H9 (cell line): ENCODE measurements at regions not wholly inside any gene's neighbourhood (a gene's known extent, or its start where the extent isn't known, plus 50 kb on each side); places are given as distances from the start of the nearest gene placed in this dataset.

Experiments used
- DNase-seq: peaks from one replicate; pipeline ENCODE4 v3.0.0-alpha.2; 2017
- H2AFZ ChIP-seq: one replicate; pipeline ENCODE4 v1.6.1; 2013; ENCODE audit warnings: mild to moderate bottlenecking, low read length, control low read depth, moderate library complexity
- H2AK5ac ChIP-seq: 2 replicates; pipeline ENCODE4 v1.6.1; 2013; ENCODE audit warnings: low read length, control low read depth, mixed read lengths; ENCODE audit not compliant: insufficient read length
- H2BK120ac ChIP-seq: one replicate; pipeline ENCODE4 v1.6.1; 2013; ENCODE audit warnings: low read depth, mild to moderate bottlenecking, low read length, control low read depth, inconsistent platforms; ENCODE audit not compliant: poor library complexity, severe bottlenecking
- H2BK12ac ChIP-seq: 2 replicates; pipeline ENCODE4 v1.6.1; 2013; ENCODE audit warnings: low read length, control low read depth, mixed read lengths, low read depth; ENCODE audit not compliant: insufficient read length
- H2BK15ac ChIP-seq: 2 replicates; pipeline ENCODE4 v1.6.1; 2013; ENCODE audit warnings: low read depth, low read length, control low read depth
- H2BK20ac ChIP-seq: one replicate; pipeline ENCODE4 v1.6.1; 2013; ENCODE audit warnings: low read depth, mild to moderate bottlenecking, low read length, control low read depth, inconsistent platforms; ENCODE audit not compliant: poor library complexity, severe bottlenecking
- H2BK5ac ChIP-seq: 2 replicates; pipeline ENCODE4 v1.6.1; 2013; ENCODE audit warnings: low read length, control low read depth, mixed read lengths; ENCODE audit not compliant: insufficient read length
- H3K14ac ChIP-seq: 2 replicates; pipeline ENCODE4 v1.6.1; 2013; ENCODE audit warnings: low read length, control low read depth; ENCODE audit not compliant: insufficient read depth
- H3K18ac ChIP-seq: 2 replicates; pipeline ENCODE4 v1.6.1; 2013; ENCODE audit warnings: low read depth, mild to moderate bottlenecking, mixed read lengths, low read length, control low read depth; ENCODE audit not compliant: insufficient read length
- H3K23ac ChIP-seq: 2 replicates; pipeline ENCODE4 v1.6.1; 2013; ENCODE audit warnings: low read length, control low read depth, mixed read lengths, low read depth; ENCODE audit not compliant: insufficient read length
- H3K23me2 ChIP-seq: 2 replicates; pipeline ENCODE4 v1.6.1; 2013; ENCODE audit warnings: low read depth, mild to moderate bottlenecking, mixed read lengths, low read length, control low read depth; ENCODE audit not compliant: insufficient read length, poor library complexity, severe bottlenecking
- H3K27ac ChIP-seq: 2 replicates; pipeline ENCODE4 v1.5.1; 2013; ENCODE audit warnings: low read length, control low read depth, mixed read lengths, low read depth; ENCODE audit not compliant: insufficient read length
- H3K27me3 ChIP-seq: 2 replicates; pipeline ENCODE4 v1.6.1; 2013; ENCODE audit warnings: low read length, control low read depth, inconsistent platforms; ENCODE audit not compliant: insufficient read depth
- H3K4ac ChIP-seq: 2 replicates; pipeline ENCODE4 v1.6.1; 2013; ENCODE audit warnings: low read depth, mild to moderate bottlenecking, control low read depth, inconsistent platforms, low read length, moderate library complexity
- H3K4me1 ChIP-seq: 2 replicates; pipeline ENCODE4 v1.6.1; 2013; ENCODE audit warnings: low read length, control low read depth, inconsistent platforms; ENCODE audit not compliant: insufficient read depth
- H3K4me2 ChIP-seq: 2 replicates; pipeline ENCODE4 v1.6.1; 2013; ENCODE audit warnings: low read length, control low read depth, mixed read lengths; ENCODE audit not compliant: insufficient read length, insufficient read depth
- H3K56ac ChIP-seq: 2 replicates; pipeline ENCODE4 v1.6.1; 2013; ENCODE audit warnings: low read depth, mild to moderate bottlenecking, mixed read lengths, low read length, control low read depth; ENCODE audit not compliant: insufficient read length
- H3K79me1 ChIP-seq: 2 replicates; pipeline ENCODE4 v1.6.1; 2013; ENCODE audit warnings: low read depth, mild to moderate bottlenecking, moderate library complexity, low read length, control low read depth, inconsistent platforms; ENCODE audit not compliant: insufficient read depth, poor library complexity, severe bottlenecking
- H3K79me2 ChIP-seq: 2 replicates; pipeline ENCODE4 v1.6.1; 2013; ENCODE audit warnings: low read length, control low read depth, inconsistent platforms; ENCODE audit not compliant: insufficient read depth
- H3K9ac ChIP-seq: 2 replicates; pipeline ENCODE4 v1.6.1; 2013; ENCODE audit warnings: low read length, control low read depth, mixed read lengths; ENCODE audit not compliant: insufficient read length; ENCODE audit errors: extremely low read depth
- H3K9me3 ChIP-seq: one replicate; pipeline ENCODE4 v1.6.1; 2013; ENCODE audit warnings: low read depth, low read length, inconsistent platforms; ENCODE audit not compliant: control insufficient read depth
- H3T11ph ChIP-seq: one replicate; pipeline ENCODE4 v1.6.1; 2013; ENCODE audit warnings: mild to moderate bottlenecking, low read length, control low read depth, inconsistent platforms
- H4K20me1 ChIP-seq: one replicate; pipeline ENCODE4 v1.6.1; 2013; ENCODE audit not compliant: control insufficient read depth, insufficient read length, insufficient read depth
- H4K5ac ChIP-seq: 2 replicates; pipeline ENCODE4 v1.6.1; 2013; ENCODE audit warnings: low read depth, mild to moderate bottlenecking, mixed read lengths, low read length, control low read depth; ENCODE audit not compliant: insufficient read length
- H4K8ac ChIP-seq: replicated peaks from 2 replicates; pipeline ENCODE4 v1.6.1; 2013; ENCODE audit warnings: low read length, control low read depth, mixed read lengths, low read depth; ENCODE audit not compliant: insufficient read length
- H4K91ac ChIP-seq: 2 replicates; pipeline ENCODE4 v1.6.1; 2013; ENCODE audit warnings: low read depth, mild to moderate bottlenecking, moderate library complexity, mixed read lengths, low read length, control low read depth; ENCODE audit not compliant: insufficient read length
- H3K27ac Mint-ChIP-seq, 3 experiments: 2 replicates in 2 of 3; 3 replicates in 1 of 3; pipeline ENCODE4 v1.8.0; 2020 to 2021; ENCODE audit warnings: mixed read lengths in 3 of 3, mild to moderate bottlenecking in 1 of 3, moderate library complexity in 1 of 3
- H3K27me3 Mint-ChIP-seq: 2 replicates; pipeline ENCODE4 v1.8.0; 2021; ENCODE audit warnings: low read depth, mild to moderate bottlenecking, moderate library complexity, mixed read lengths
- H3K36me3 Mint-ChIP-seq, 3 experiments: 2 replicates in 2 of 3; 3 replicates in 1 of 3; pipeline ENCODE4 v1.8.0; 2020 to 2021; ENCODE audit warnings: low read depth in 3 of 3, mixed read lengths in 3 of 3; ENCODE audit not compliant: insufficient read depth in 1 of 3
- H3K4me1 Mint-ChIP-seq, 2 experiments: 2 replicates each; pipeline ENCODE4 v1.8.0; 2020; ENCODE audit warnings: mixed read lengths in 2 of 2
- H3K4me3 Mint-ChIP-seq, 2 experiments: 2 replicates in 1 of 2; 3 replicates in 1 of 2; pipeline ENCODE4 v1.8.0; 2020 to 2021; ENCODE audit warnings: mild to moderate bottlenecking in 2 of 2, mixed read lengths in 2 of 2, moderate library complexity in 1 of 2
- H3K9me3 Mint-ChIP-seq, 2 experiments: 2 replicates in 1 of 2; 3 replicates in 1 of 2; pipeline ENCODE4 v1.8.0; 2020; ENCODE audit warnings: mild to moderate bottlenecking in 2 of 2, mixed read lengths in 2 of 2, moderate library complexity in 1 of 2
- CTCF ChIP-seq: fragments of 200-600 bp; sonication (generic); conservative IDR thresholded peaks from 3 replicates; pipeline ENCODE4 v1.8.0; 2021; ENCODE audit warnings: antibody characterized with exemption, mild to moderate bottlenecking
- WGBS: extraction: QIAGEN DNeasy Blood & Tissue Kit; methylation state at CpG from one replicate; pipeline ENCODE4 v1.1.7; 2013; ENCODE audit warnings: missing lambda C conversion rate, low lambda C conversion rate, mixed read lengths; ENCODE audit not compliant: insufficient read length; ENCODE audit errors: extremely low coverage; 5-methylcytosine and 5-hydroxymethylcytosine counted together

GRCh38 chr3:159748425-159748824 lies 240.2 kb upstream of the IL12A start:
- no peak for TF ChIP-seq CTCF
- Histone ChIP-seq H4K8ac (no peak overlapping the region), H3K79me2 (no peaks in the 10 kb centered on the region), H2BK12ac (no peak overlapping the region), H3K27me3 (no peaks in the 10 kb centered on the region), H3K18ac (no peak overlapping the region), H3T11ph (no peak overlapping the region), H3K4me1 (no peaks in the 10 kb centered on the region), H2BK120ac (no peak overlapping the region), H3K23me2 (no peaks in the 10 kb centered on the region), H4K5ac (no peak overlapping the region), H3K14ac (no peak overlapping the region), H3K27ac (no peak overlapping the region), H3K79me1 (no peaks in the 10 kb centered on the region), H2AK5ac (no peak overlapping the region), H4K91ac (no peak overlapping the region), H2BK5ac (no peak overlapping the region), H2BK20ac (no peak overlapping the region), H3K9ac (no peak overlapping the region), H3K4me2 (no peak overlapping the region), H3K23ac (no peak overlapping the region), H3K56ac (no peak overlapping the region), H2AFZ (no peak overlapping the region), H4K20me1 (no peaks in the 10 kb centered on the region), H3K9me3 (no peaks in the 10 kb centered on the region), H2BK15ac (no peak overlapping the region), H3K4ac (no peak overlapping the region)
- H3K27me3 Mint-ChIP-seq, result no peaks in the 10 kb centered on the region
- no peaks in the 10 kb centered on the region for H3K9me3 Mint-ChIP-seq
- H3K4me3 Mint-ChIP-seq, result no peak overlapping the region
- no peak overlapping the region for H3K27ac Mint-ChIP-seq
- no peaks in the 10 kb centered on the region; a peak in 1 of 7 replicates for H3K36me3 Mint-ChIP-seq
- no peaks in the 10 kb centered on the region for H3K4me1 Mint-ChIP-seq
- no CpG with 5 or more reads among the region's 1 CpG for WGBS
- no peak for DNase-seq
